Ammon's horn (tissue), 1 donor: ENCODE measurements at regions not wholly inside any gene's neighbourhood (a gene's known extent, or its start where the extent isn't known, plus 50 kb on each side); places are given as distances from the start of the nearest gene placed in this dataset.

Experiments used
- DNase-seq: peaks from one replicate; pipeline ENCODE4 v3.0.0-alpha.2; 2016; ENCODE audit warnings: low spot score

- no peak for DNase-seq
These were observed 1029.9 kb upstream of the ACVR2A start for GRCh38 chr2:146814971-146815370.

- no peak for DNase-seq
These were observed 1037.2 kb upstream of the ACVR2A start for GRCh38 chr2:146807568-146808168.

DNA sequence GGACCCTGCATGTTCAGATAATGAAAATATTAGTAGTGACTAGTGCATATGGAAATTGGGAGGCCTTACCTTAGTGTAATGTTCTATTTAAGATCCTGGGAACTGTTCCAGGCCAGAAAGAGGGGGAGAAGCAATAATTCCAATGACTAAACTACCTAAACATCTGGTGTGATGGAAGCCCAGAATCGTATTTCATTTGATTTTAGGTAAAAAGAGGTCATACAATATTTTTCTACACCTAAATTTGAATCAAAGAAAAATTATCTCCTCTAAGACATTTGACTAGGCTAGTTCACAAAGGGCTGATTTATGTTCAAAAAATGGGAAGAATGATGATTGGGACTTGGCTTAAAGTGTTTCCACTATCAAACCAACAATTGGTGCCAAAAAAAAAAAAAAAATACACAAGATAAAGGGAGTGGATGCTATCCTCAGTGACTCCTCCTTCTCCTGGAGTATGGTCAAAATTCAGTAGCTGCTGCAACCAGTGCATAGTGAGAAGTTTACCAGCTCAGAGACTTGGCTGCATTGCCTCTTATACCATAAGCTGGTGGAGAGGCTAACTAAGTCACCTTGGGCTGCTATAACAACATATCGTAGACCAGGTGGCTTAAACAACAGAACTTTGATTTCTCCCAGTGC is 1038.3 kb upstream of the ACVR2A start:
- DNase-seq: no peak

DNA sequence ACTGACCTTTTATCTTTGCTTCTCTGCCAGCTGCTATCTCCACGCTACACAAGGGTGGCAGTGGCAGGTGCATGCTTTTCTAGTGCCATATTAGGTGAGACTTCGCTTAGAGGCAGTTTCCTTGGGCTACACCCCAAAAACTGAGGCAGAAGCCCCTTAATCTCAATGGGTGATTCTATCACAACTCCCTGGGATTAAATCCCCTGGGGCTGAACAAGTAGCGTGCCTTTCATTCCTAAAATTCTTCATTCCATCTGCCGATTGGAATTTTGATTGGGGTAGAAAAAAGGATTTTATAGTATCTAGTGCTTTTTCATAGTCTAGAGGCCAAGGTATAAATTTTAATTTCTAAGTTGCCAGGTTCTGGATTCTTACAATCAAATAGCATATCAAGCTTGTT is 1040.5 kb upstream of the ACVR2A start:
- DNase-seq: no peak

DNA sequence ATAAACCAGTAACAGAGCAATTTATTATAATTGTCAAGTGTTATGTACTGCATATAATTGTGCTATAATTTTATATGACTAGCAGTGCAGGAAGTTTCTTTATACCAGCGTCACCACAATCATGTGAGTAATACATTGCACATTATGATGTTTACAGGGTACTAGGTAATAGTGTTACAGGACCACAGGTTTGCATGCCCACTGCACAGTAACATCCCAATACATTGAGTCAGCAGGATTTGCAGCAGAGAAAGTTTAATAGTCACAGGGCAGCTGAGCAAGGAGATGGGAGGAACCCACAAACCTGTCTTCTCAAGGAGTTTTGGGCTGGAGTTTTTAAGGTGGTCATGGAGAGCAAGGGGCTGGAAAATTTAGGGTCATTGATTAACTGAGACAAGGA is 1042.9 kb upstream of the ACVR2A start:
- DNase-seq: no peak

- no peak for DNase-seq
These were observed 1058.4 kb upstream of the ACVR2A start for GRCh38 chr2:146786396-146786795.

DNA sequence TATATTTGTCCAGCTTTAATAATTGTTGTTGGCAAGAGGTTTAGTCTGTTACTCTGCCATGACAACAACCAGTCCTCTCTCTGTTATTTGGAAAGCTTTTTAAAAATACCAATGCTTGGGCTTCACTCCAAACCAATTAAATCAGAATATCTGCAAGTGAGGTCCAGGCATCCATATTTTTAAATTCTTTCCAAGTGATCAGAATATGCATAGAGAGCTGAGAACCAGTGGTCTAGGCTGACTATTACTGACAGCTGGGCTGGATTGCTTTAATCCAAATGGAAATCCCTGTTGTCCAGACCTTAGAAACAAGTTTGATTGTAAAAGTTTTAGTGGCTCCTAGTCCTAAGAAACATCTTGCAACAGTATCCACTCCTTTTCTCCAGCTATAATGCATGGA is 1059.7 kb upstream of the ACVR2A start:
- no peak for DNase-seq

DNA sequence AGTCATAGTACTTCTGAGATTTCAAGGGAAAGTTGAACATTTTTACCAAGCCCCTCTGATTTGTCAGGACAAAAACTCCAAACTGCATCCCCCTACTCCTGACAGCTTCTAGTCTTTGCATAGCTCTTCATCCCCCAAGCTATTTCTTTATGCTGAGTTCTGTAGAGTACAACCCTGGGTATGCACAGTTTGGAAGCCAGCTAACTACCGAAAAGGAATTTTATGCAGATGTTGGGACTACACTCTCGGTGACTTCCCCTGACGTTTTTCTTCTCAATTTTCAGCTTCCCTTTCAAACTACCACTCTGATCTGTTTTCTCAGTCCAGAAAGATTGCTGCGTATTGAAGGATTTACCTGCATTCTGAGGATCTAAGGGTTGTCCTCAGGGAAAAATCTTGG is 1060.2 kb upstream of the ACVR2A start:
- DNase-seq: no peak

DNA sequence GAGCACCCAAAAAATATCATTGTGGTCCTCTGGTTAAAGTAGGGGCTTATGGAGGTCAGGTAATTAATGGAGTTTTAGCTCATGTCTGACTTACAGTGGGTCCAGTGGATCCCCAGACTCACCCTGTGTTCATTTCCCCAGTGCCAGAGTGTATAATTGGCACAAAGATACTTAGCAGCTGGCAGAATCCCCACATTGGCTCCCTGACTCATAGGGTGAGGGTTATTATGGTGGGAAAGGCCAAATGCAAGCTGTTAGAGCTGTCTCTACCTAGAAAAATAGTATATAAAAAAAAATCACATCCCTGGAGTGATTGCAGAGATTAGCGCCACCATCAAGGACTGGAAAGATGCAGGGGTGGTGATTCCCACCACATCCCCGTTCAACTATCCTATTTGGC is 1067.6 kb upstream of the ACVR2A start:
- DNase-seq: no peak

DNA sequence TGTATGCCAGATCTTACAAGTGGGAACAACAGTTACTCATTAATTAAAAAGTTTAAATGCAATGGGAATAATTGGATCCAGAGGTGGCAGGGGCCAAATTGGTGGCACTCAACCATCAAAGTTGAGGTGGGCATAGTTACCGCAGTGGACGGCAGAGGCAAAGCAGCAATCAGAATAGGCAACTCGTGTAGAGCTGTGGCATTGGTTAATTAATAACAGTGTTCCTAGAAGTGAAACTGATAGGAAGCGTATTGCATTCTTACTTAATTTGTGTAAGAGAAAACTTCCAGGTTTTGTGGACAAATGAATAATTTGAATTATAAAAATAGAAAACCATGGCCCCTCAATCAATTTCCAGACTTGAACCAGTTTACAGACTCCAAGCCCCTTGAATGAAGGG is 1068.2 kb upstream of the ACVR2A start:
- no peak for DNase-seq

GRCh38 chr2:146771531-146771930 is 1073.3 kb upstream of the ACVR2A start:
- DNase-seq: no peak

DNA sequence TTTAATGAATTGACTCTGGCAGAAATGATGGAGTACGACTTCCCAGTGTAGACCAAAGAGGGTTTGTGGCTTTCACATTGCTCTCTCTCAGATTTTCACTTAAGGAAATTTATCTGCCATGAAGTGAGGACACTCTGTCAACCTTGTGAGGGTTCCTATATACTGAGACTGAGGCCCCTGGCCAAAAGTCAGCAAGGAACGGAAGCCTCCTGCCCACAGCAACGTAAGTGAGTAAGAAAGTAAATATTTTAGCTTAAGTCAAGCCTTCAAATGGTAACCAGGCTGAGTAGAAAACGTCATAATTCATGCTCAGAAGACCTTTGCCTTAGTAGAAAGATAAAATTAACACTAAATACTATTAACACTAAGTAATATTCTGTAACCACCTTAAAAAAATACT is 1080.5 kb upstream of the ACVR2A start:
- DNase-seq: no peak

DNA sequence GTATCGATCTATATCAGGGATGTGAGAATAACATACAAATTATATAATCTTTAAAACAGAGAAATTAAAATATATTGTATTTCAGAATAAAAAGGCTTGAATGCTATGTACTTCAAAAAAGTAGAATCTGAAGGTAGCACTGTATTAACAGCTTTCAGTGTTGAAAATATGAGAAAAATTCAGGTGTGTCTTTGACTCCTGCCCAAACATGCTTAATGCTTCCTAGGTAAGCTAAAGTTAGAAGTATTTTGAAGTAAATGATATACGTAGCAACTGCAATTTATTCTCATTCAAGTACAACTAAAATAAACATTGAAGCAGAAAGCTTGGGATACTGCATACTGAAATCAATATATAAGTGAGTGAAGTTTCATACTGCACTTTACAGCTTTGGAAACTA is 1082.0 kb upstream of the ACVR2A start:
- DNase-seq: no peak

- DNase-seq: no peak
These were observed 1090.2 kb upstream of the ACVR2A start for GRCh38 chr2:146754606-146755005.

DNA sequence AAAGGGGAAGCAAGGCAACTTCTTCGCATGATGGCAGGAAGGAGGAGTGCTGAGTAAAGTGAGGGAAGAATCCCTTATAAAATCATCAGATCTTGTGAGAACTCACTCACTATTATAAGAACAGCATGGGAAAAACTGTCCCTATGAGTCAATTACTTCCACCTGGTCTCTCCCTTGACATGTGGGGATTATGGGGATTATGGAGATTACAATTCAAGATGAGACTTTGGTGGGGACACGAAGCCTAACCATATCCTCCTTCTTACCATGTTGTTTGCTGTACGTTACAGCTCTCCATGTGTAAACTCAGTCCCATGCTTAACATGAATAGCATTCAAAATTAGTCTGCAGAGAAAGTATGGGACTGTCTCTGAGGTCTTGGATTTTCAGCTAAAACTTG is 1096.8 kb upstream of the ACVR2A start:
- no peak for DNase-seq

DNA sequence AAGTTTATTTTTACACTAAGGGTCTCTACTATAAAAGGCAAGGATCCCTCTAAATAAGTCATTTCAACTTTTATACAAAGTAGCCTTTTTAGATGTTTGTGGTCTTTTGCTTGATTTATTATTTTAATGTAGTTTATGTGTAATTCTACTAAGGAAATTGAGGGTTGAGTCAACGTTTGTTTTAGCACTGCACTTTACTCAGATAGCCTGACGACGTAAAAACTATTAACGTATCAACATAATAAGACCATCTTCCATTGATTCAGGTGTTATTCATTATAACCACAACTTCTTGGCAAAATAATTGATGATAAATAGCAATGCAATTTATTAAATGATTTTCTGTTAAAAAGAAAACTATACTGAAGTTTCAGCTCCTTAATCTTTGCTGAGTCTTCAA is 1103.6 kb upstream of the ACVR2A start:
- DNase-seq: no peak

GRCh38 chr2:146734821-146735190 is 1110.0 kb upstream of the ACVR2A start:
- DNase-seq: no peak

DNA sequence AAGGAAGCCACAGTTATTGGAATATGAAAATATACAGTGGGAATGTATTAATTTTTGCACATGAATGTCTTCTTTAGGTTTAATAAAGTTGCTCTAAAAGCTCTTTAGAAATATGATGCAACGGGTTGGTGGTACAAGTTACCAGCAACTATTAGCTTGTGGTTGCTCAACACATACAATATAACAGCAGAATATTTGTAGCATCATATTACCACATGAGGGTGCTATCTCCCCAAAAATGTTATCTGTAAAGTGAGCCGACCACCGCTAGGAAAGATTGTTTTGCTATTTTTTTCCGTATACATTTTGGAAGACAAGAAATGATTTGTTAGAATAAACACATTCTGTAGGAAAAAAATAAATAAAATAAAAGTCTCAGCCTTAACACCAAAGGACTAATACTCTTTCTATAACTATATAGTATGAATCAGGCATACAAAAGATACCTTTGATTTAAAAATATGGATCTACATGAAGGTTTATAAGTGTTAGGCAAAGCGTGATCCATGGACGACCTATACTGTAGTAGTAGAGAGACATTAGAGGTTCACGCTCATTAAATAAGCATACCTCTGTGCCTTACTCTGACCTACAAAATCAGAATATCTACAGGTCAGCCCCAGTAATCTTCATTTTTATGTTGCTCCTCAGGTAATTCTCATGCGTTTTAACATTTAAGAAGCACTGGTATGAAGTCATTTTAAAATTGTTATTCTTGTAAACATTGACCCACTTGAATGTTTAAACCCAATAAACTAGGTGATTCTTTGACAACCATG is 1110.6 kb upstream of the ACVR2A start:
- DNase-seq: peak; percentile 52

- no peak for DNase-seq
These were observed 1113.9 kb upstream of the ACVR2A start for GRCh38 chr2:146730882-146731281.

GRCh38 chr2:146721486-146721885 is 1123.3 kb upstream of the ACVR2A start:
- no peak for DNase-seq

GRCh38 chr2:146720170-146720569 is 1124.7 kb upstream of the ACVR2A start:
- no peak for DNase-seq

- DNase-seq: no peak
These were observed 1128.2 kb upstream of the ACVR2A start for GRCh38 chr2:146716591-146716990.

GRCh38 chr2:146709004-146709403 is 1135.8 kb upstream of the ACVR2A start:
- no peak for DNase-seq

- no peak for DNase-seq
These were observed 1143.6 kb upstream of the ACVR2A start for GRCh38 chr2:146701183-146701582.
